NAMALWA (cell line): ENCODE measurements at regions not wholly inside any gene's neighbourhood (a gene's known extent, or its start where the extent isn't known, plus 50 kb on each side); places are given as distances from the start of the nearest gene placed in this dataset.
"Not testable (repeated sequence)": the region's sequence is repeated elsewhere in the genome, so short reads cannot be mapped to it uniquely, and the experiment has no call there.

Experiments
- DNase-seq: peaks from one replicate; pipeline ENCODE4 v3.0.0-alpha.2; 2015; ENCODE audit warnings: low spot score

GRCh38 chr16:88243921-88244320, 138.8 kb upstream of the ZNF469 start:
- DNase-seq = not testable (repeated sequence)

DNA sequence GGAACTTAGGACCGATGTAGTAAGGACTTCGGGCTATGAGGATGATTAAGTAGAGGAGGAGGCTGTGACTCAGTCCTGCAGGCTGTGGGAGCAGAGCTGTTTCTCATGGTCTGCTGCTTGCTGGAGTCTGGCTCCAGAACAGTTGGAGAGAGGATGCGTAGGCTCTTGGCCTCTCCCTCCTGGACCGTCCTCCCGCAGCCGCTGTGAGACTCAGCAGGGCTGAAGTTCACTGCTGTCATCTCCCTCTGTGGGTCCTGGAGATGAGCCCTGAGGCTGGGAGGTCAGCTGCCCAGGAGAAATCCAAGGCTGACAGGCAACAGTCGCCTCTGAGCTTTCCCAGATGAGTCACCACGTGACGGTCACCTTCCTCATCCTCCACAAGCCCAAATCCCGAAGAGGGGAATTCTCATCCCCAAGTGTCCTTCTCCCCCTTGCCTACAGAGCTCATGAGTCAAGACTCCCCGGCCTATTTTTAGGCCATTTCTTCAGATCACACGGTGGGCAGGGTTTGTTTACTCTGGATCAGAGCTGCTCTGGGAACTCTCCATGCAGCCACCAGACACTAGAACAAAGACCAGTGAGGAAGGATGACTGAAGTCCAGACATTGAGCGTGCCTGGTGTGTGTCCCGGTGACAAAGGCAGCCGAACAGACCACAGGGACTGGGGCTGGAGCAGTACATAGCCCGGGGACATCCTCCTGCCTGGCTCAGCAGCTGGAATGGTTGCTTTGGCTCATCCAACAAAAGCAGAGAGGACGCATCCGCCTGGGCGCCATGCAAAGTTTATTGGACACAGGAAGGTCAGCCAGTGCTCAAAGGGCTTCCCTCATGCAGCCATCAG, 137.3 kb upstream of the ZNF469 start:
- DNase-seq = not testable (repeated sequence)

DNA sequence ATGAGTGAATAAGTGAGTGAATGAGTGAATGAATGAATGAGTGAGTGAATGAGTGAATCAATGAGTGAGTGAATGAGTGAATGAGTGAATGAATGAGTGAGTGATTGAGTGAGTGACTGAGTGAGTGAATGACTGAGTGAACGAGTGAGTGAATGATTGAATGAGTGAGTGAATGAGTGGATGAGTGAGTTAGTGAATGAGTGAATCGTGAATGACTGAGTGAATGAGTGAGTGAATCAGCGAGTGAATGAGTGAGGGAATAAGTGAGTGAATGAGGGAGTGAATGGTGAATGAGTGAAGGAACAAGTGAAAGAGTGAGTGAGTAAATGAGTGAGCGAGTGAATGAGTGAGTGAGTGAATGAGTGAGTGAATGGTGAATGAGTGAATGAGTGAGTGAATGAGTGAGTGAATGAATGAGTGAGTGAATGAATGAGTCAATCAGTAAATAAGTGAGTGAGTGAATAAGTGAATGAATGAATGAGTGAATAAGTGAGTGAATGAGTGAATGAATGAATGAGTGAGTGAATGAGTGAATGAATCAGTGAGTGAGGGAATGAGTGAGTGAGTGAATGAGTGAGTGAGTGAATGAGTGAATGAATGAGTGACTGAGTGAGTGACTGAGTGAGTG, 135.7 kb upstream of the ZNF469 start:
- DNase-seq = not testable (repeated sequence)

DNA sequence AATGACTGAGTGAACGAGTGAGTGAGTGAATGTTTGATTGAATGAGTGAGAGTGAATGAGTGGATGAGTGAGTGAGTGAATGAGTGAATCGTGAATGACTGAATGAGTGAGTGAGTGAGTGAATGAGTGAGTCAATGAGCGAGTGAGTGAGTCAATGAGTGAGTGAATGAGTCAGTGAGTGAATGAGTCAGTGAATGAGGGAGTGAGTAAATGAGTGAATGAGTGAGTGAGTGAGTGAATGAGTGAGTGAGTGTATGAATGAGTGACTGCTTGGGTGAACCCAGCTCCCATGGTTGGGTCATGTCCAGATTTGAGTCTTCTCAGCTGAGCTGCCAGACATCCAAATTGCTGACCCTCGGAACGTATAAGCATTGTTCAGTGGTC, 135.2 kb upstream of the ZNF469 start:
- DNase-seq = not testable (repeated sequence)

- DNase-seq = not testable (repeated sequence)
Measured at GRCh38 chr16:88248761-88249160, 134.0 kb upstream of the ZNF469 start.

GRCh38 chr16:88250381-88250780, 132.4 kb upstream of the ZNF469 start:
- not testable (repeated sequence) for DNase-seq

DNA sequence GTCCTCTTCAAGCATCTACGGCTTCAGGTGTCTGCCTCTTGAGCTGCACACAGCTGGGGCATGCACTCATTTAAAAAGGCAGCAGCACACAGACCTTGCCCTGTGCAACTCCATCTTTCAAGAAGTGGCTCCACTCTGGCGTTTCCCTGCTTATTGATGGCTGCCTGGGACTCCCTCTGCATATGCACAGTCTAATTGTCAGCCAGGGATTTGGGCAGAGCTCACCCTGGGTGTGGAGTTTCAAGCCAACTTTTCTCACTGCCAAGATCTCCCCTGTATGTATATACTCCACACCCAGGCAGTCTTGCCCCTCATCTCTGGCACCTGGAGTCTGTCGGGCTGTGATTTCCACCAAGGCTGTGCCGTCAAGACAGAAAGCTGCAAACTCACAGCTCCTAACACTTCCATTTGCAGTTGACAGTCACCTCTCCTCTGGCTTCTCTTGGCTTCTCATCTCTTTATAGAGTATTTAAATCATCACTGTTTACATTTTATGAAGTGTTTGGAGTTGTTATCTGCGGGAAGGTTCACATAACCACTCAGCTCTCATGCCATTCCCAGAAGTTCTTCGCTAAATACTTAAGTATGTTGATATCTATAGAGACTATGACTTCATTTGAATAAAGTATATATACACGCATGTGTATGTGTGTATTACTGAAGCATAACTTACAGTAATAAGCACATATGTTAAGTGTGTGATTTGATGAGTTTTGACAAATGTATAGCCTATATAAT, 130.5 kb upstream of the ZNF469 start:
- not testable (repeated sequence) for DNase-seq

GRCh38 chr16:88258141-88258540, 124.6 kb upstream of the ZNF469 start:
- DNase-seq = not testable (repeated sequence)

GRCh38 chr16:88258764-88259525, 123.8 kb upstream of the ZNF469 start:
- not testable (repeated sequence) for DNase-seq

DNA sequence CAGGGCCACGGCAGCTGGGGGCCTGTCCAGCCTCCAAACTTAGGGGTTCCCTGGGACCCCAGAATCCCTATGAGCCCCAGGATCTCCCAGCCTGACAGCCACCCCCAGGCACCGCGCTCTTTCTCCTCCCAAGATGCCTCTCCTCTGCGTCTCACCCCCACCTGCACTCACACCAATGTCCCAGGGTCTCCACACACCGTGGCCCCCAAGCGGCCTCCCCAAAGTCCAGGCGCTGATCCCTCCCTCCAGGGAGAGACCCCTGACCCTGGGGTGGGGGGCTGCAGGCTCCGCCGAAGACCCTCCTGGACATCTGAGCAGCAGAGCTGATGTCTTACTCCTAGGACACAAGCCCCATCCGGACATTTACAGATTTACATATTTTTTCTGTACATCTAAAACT, 123.2 kb upstream of the ZNF469 start:
- not testable (repeated sequence) for DNase-seq

GRCh38 chr16:88260146-88260545, 122.6 kb upstream of the ZNF469 start:
- DNase-seq = not testable (repeated sequence)

DNA sequence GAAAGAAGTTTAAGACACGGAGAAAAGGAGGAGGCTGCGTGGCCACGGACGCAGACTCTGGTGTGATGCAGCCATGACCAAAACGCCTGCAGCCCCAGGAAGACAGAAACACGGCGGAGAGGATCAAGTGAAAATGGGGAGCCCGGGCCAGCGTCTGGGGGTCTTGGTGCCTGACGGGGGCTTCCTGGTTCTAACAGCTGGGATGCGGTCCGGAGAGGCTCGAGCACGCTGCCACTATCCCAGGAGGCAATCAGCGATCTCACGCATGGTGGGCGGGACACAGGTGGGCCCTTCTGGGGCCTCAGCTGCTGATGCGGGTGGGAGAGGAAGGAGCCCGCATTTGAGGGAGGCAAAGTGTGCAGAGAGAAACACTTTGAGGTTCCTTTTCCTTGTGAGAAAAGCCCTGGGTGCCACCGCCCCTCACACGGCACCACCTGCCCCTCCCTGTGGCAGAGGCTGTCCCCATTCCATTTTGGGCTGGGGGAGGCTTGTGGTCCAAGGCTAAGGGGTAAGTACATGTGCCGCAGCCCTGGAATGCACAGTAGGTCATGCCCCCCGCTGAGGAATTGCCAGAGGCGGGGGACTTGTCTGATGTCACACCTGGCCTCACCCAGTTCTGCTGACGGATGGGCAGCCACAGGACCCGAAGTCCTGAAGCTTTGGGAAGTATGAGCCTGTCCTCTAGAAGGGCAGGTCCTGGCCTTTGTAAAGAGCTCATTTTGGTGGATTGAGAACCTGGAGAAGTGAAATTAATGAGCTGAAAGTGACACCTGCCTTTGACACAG, 121.7 kb upstream of the ZNF469 start:
- DNase-seq = not testable (repeated sequence)

GRCh38 chr16:88261814-88262605, 120.7 kb upstream of the ZNF469 start:
- DNase-seq = not testable (repeated sequence)

- not testable (repeated sequence) for DNase-seq
Measured at GRCh38 chr16:88262858-88263563, 119.7 kb upstream of the ZNF469 start.

DNA sequence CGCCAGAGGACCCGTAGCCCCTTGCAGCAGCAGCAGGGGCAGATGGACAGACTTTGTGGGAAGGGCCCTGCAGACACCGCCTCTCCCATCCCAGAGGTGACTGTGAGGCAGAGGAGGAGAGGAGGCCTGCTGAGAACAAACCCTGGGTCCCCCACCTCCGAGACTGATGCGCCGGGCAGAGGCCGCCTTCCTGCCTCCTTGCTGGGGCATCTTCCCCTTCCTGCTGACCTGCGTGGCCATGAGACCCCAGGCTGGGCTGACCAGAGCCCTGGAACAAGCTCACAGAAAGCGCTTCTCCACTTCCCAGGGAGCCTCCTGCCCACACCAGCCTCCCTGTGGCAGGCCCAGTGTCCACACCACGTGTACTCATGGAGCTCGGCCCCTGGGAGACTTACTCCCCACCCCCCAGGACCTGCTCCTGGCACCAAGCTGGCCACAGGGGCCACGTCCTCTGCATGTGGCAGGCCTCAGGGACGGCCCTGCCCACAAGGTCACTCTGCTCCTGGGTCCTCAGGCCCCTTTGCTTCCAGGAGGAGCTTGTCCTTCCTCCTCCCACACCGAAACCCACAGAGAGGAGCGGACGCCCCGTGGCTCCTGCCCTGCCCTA, 119.0 kb upstream of the ZNF469 start:
- DNase-seq = not testable (repeated sequence)

DNA sequence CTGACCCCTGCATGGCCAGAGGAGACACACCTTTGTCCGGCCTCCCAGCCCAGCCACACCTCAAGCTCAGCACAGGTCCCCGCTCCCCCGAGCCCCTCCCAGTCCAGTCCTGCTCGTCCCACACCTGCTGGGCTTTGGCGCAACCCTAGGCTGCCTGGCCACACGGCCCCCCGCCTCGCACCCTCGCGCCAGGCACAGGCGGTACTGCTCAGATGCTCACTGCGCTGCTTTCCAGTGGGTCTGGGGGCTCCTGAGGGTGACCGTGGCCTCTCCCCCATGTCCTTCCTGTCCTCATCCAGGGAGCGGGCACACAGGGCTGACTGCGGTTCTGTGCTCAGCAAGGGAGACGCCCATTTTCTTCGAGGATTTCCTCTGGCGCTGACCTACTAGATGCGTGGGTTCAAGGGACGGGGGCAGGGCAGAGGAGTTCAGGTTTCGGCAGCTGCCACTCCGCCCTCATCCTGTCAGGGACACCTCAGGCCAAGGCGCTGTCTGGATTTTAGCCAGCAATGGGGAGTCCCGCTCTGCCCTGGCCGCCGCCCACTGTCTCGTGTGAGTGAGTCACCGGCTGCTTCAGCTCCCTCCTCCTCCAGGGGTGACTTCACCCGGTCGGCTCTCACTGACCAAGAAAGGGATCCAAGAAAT, 118.0 kb upstream of the ZNF469 start:
- DNase-seq = no peak

- DNase-seq = not testable (repeated sequence)
Measured at GRCh38 chr16:88265286-88265938, 117.3 kb upstream of the ZNF469 start.

- DNase-seq = not testable (repeated sequence)
Measured at GRCh38 chr16:88266036-88266435, 116.7 kb upstream of the ZNF469 start.
